ENCODE measurements at regions not wholly inside any gene's neighbourhood (a gene's known extent, or its start where the extent isn't known, plus 50 kb on each side); places are given as distances from the start of the nearest gene placed in this dataset.

DNA sequence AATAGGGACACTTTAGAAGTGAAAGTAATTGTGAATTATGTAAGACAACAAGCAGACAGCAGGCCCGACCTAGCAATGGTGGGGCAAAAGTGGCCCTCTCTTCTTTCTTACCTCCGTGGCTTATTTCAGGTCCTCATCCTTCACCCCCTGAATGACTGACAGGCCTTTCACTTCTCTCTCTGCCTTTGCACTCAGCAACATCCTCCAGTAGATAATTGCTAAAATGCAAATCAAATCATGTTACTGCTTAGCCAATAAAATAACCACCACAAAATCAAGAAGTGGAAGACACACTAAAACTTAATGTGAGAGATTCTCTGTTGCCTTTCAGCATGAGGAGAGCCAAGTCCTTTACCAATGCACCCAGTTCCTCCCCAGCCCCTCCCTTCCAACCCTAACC is 274.6 kb upstream of the ZNF32 start:
- TF ChIP-seq, protein P1, sequence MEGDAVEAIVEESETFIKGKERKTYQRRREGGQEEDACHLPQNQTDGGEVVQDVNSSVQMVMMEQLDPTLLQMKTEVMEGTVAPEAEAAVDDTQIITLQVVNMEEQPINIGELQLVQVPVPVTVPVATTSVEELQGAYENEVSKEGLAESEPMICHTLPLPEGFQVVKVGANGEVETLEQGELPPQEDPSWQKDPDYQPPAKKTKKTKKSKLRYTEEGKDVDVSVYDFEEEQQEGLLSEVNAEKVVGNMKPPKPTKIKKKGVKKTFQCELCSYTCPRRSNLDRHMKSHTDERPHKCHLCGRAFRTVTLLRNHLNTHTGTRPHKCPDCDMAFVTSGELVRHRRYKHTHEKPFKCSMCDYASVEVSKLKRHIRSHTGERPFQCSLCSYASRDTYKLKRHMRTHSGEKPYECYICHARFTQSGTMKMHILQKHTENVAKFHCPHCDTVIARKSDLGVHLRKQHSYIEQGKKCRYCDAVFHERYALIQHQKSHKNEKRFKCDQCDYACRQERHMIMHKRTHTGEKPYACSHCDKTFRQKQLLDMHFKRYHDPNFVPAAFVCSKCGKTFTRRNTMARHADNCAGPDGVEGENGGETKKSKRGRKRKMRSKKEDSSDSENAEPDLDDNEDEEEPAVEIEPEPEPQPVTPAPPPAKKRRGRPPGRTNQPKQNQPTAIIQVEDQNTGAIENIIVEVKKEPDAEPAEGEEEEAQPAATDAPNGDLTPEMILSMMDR (conservative IDR thresholded peaks at IDR 0.05; ENCODE audit: low read length), result no peak
- no peak for TF ChIP-seq EZH2phosphoT487 (IDR thresholded peaks at IDR 0.05; ENCODE audit: borderline replicate concordance)
